ENCODE measurements at regions not wholly inside any gene's neighbourhood (a gene's known extent, or its start where the extent isn't known, plus 50 kb on each side); places are given as distances from the start of the nearest gene placed in this dataset.

DNA sequence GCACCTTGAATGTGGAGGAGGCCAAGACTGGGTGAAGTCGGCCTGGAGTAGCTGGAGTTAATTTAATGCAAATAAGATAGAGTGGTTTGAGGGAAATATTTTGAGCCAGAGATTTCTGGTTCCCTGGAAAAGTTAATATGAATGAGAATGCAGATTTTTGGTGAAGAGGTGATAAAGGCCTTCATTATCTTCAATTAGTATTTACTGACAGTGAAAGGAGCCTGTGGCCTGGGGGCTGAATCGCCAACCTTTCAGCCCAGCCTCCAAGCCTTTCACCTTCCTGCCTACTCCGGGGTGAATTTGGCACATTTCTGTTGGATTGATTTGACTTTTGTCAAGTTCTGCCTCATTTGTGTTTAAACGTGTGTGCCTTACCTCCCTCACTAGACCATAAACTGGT lies 147.8 kb downstream of the SOX2 start:
- DNase-seq (ENCODE audit: low spot score): no peak

DNA sequence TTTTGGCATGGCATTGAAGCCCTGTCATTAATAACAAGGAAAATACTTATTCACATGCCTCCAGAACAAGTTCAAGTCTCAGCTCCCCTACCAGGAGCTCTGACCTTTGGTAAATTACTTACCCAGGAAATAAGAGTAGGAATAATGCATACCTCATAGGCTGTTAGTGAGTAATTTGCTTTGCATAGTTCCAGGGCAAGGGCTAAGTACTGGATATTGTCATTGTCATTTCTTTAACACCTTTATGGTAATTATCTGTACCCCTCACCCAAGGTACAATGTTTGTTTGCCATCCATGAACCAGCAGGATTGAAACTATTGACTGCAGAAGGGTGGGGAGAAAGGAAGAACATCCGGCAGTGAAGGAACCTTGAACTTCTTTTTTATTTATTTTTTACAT lies 148.5 kb downstream of the SOX2 start:
- DNase-seq (ENCODE audit: low spot score): no peak

DNA sequence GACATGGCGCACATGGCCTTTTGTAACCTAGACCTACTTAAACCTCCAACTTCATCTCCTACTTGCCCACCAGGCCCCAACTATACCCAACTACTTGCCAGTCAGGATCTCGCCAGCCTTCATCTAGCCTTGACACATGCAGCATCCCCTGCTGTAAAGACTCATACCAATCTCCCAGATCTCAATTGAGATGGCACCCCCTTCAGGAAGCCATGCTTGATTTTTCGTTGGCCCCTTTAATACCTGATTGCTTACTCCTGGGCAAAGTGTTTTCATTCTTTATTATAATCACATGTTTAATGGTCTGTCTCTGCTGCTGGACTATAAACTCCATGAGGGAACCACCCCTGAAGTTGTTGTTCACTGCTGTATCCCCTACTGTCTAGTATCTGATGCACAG lies 150.8 kb downstream of the SOX2 start:
- DNase-seq (ENCODE audit: low spot score): no peak

DNA sequence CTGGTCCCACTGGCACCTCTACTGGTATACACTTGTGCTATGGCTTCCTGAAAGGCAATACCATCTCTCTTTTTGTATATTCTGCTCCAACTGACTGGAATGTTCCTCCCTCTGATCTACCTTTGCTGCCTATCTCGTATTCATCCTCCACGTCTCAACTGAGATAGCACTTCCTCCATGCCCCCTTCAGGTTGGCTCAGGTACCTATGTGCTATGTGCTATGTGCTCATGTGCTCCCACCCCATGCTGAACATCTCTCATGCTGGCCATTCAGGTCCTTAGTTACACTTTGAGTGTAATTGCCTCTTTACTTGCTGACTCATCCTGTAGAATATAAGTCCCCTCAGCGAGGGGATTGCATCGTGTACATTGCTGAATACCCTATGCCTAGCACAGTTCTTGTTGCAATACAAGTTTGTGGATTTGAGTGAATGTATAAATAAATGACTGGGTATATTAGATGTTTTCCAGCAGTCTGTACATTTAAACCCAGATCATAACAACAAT lies 156.9 kb downstream of the SOX2 start:
- no peak for DNase-seq (ENCODE audit: low spot score)

DNA sequence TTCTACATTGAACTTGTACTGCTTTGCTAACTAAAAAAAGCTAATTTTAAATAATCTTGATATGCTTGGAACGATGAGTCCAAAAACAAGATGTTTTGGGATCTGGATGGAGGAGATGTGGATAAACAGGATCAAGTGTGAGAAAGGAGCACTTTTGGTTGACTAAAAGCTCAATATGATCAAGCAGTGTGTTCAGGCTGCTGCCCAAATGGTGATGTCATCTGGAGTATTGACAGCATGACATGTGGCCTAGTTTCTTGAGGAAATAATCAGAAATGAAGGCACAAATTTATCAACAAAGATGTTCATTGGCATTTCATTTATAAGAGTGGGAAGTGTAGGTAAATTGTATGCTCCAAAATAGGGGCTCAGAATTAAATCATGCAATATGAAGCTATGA lies 161.2 kb downstream of the SOX2 start:
- no peak for DNase-seq (ENCODE audit: low spot score)

DNA sequence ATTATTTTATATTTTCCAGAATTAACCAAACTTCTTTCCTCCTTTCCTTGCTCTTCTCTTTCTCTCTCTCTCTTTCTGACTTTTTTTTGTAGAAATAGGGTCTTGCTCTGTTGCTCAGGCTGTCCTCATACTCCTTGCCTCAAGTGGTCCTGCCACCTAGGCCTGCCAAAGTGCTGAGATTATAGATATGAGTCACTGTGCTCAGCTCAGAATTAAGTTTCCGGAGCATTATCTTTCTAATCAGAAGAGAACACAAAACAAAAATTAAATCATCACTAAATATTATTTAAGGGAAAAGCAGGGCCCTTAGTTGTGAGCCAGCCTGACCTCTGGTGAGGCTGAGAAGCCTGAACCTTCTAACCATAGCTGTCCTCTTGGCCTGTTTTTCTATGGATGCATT lies 168.2 kb downstream of the SOX2 start:
- no peak for DNase-seq (ENCODE audit: low spot score)

DNA sequence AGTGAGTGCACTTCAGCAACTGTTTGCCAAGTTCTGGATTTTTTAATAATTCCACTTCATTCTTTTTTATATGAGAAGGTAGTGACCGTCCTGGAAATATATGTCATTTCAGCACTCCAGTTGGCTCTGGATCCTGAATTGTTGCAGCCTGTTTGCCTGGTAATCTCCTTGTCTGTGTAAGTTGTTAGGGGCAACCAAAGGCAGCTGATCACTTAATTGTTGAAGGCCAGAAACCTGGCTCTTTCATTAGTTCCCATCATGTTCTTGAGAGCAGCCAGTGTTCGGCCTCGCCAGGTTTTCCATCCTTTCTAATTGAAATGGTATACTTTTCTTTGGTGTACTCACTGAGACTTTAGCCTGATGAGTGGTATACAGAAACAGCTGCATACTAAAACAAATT lies 168.6 kb downstream of the SOX2 start:
- DNase-seq (ENCODE audit: low spot score): no peak

DNA sequence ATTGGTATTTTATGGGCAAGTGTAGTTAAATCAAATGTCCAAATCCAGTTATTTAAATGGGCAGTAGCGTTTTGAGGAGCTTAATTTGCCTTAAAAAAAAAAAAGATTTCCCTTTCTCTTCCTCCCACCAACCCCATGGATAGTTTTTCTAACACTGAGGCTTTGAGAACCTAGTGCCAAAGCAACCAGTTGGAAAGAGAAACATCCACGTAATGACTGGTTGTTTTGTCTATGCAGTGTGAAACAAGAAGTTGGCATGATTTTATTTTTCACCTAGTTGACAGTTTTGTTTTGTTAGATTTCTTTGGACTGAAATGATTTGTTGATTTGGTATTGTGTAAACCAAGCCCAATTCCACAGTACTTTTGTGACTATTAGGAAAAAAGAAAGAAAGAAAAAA lies 170.0 kb downstream of the SOX2 start:
- DNase-seq (ENCODE audit: low spot score): no peak

DNA sequence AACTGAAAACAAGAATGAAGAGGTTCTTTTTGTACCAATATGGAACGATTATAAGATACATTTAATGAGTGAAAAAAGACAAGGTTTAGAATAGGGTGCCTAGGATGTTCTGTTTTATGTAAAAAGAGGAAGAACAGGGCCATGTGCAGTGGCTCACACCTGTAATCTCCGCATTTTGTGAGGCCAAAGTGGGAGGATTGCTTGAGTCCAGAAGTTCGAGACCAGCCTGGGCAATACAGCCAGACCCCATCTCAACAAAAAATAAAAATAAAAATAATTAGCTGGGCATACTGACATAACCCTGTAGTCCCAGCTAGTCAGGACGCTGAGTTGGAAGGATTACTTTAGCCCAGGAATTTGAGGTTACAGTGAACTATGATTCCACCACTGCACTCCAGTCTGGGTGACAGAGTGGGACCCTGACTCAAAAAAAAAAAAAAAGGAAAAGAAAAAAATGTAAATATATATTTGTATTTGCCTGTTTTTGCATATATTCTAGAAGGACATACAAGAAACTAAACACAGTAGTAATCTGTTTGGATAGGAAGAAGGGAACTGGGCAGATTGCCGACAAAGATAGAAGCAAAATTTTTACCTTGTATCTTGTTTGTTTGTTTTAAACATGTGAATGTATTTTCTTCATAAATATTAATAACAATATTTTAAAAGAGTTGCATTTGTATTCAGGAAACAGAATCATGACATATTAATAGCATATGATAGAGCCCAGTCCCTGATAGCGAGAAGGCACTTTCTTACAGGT lies 174.3 kb downstream of the SOX2 start:
- DNase-seq (ENCODE audit: low spot score): no peak

DNA sequence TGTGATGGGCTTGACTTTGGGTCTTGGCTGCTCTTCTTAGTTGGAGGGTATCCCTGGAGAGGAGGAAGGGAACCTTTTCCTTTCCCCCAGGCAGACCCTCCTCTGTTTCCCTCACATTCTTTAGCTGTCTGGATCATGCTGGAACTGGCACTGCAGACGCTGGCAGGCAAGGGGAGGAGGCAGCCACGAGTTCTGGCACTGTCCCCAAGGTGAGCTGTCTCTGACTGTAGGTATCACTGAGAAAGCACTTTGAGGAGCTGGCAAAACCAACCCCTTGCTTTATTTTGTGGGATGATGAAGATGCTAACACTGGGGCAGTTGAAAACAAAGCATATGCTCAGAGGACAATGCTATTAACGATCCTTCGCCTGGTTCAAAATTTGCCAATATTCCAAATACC lies 175.0 kb downstream of the SOX2 start:
- DNase-seq (ENCODE audit: low spot score): no peak

DNA sequence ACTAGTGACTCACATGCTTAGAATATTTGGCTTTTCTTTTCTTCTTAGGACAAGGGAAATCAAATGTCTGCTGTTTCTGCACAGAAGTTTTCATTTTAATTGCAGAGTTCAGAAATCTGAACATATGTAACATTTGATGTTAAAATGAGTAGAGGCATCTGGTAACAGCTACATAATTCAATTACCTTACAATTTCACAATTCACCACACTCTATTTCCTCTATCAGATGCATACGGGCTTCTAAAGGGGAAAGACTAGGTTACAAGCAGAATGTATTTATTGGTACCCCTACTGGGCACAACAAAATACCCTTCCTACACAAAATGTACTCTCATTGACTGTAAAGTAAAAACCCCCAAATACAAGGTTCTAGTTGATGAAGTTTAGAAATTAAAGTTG lies 176.0 kb downstream of the SOX2 start:
- DNase-seq (ENCODE audit: low spot score): no peak

DNA sequence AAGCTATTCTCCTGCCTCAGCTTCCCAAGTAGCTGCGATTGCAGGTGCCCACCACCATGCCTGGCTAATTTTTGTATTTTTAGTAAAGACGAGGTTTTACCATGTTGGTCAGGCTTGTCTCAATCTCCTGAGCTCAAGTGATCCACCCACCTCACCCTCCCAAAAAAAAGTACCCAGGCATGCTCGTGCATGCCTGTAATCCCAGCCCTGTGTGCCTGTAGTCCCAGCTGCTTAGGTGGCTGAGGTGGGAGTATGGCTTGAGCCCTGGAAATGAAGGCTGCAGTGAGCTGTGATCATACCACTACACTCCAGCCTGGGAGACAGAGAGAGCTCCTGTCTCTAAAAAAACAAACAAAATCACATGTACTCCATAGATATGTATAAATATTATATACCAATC lies 176.5 kb downstream of the SOX2 start:
- no peak for DNase-seq (ENCODE audit: low spot score)

DNA sequence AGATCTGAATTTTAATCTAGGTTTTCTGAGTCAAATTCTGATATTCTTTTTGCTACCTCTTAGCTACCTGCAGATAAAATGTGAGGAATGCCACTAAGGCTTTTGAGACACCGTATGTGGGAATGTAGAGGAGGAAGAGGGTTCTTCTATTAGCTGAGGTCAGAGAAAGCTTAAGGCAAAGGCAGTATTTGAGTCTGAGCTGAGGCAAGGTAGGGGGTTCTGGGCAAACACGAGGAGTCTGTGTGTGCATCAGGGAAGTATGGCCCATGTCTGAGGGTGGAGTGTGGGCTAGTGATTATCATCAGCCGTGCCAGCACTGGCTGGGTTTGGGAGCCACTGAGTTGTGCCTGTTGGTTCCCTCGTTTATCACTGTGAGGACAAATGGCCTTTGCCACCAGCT lies 181.1 kb downstream of the SOX2 start:
- DNase-seq (ENCODE audit: low spot score): no peak

DNA sequence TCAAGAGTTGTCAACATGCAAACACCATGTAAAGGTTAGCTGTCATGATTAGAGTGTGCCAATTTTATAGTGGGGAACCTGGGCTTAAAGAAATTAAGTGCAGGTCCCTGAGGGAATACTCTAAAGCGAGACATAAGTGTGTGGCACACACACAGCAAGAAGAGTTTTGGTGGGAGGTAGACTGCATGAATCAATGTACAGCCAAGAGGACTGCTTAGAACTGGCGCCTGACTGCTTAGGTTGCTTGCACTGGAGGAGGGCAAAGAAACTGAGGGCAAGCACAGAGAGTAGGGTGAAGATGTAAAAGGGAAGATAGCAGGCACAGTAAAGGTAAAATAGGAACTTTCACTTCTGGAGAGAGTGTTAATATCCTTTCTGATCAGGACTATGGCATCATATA lies 184.9 kb downstream of the SOX2 start:
- DNase-seq (ENCODE audit: low spot score): no peak

DNA sequence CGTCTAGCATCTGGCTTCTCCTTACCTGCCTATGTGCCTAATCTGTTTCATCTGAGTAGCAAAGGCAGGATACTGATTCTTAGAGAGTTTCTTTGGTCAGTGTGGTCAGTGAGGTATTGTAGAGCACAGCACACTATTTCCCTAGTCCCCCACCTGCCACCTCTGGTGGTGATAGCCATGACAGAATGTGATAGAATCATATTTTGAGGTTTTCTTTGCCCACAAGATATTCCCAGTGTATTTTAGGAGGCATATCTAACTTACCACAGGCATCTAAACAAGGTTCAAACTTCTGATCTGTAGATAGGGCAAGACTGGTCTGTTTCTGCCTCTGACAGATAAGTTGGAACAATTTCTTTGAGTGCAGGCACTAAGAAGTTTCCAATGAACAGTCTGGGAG lies 188.0 kb downstream of the SOX2 start:
- DNase-seq (ENCODE audit: low spot score): no peak

DNA sequence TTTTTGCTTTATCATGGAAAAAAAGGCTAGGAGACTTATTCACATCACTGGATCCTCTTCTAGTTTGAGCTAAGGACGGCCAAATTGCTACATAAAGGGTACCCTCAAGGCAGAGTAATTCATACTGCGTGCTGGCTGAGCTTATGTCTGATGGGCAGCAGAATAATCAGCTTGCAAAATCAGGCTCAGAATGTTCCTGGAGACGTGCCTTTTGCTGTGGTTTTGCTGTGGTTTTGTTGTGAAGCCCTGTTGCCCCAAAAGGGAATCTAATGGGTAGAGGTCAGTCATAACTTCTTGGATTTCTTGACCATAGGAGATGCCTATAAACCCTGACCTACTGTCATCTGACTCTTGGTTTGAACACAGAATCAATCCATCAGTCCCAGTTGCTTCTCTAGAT lies 189.9 kb downstream of the SOX2 start:
- DNase-seq (ENCODE audit: low spot score): no peak

DNA sequence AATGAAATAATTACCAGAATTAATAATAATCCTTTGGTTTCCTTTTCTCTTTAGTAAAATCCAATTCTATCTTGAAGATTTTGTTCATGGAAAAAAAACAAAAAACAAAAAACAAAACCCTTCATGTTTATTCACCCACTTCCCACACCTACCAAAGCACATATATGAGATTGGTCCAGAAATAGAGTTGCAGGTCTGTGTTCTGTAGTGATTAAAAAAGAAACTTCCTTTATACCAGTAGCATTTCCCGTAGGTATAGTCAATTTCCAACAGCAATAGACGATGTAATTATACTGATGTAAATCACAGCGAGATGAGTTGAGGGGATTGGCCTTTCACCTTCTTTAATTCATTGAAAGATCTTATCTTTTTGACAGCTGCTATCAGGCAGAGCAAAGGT lies 194.6 kb downstream of the SOX2 start:
- no peak for DNase-seq (ENCODE audit: low spot score)

DNA sequence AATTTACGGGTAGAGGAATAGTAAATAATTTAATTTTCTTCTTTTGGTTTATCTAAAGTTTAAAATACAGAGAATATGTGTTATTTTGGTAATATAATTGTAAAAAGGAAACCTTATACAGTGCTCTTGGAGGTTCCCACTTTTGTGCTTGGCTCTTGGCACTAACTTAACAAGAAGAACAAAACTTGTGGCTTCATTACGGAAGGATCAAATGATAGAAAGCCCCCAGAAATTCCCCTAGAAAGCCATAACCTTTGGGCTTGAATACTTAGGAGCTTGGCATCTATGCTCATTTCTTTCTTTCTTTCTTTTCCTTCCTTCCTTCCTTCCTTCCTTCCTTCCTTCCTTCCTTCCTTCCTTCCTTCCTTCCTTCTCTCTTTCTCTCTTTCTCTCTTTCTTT lies 197.5 kb downstream of the SOX2 start:
- no peak for DNase-seq (ENCODE audit: low spot score)

DNA sequence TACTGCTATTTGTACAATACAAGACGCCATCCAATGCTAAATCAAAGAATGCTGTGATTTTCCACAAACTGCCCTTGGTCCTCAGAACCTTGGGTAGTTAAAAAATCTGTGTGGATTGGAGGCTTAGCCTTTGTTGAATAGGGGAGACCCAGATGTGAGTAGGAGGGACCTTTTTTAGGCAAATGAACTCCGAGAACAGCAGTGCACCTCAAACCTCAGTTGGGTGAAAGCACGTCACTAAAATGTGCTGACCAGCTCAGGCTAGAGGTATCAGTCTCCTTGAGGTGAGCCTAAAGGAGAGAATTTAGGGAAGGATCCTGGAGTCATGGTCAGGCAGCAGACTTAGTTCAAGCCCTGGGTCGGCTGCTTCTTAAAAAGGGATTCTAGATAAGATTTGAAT lies 200.7 kb downstream of the SOX2 start:
- DNase-seq (ENCODE audit: low spot score): no peak

DNA sequence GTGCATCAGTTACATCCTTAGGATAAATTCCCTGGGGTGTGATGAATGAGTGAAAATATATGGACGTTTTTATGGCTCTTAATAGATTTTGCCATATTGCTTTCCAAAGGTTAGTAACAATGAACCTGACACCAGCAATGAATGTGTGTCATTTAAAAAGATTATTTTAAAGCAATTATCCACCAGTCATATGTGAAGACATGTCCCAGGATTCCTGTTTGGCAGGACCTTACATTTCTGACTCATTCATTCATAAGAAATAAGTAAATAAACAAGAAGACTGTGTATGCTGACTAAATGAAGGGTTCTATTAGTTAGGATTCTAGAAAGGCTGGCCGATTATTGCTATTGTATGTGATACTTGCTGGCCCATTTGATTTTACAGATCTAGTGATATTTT lies 201.5 kb downstream of the SOX2 start:
- DNase-seq (ENCODE audit: low spot score): no peak

DNA sequence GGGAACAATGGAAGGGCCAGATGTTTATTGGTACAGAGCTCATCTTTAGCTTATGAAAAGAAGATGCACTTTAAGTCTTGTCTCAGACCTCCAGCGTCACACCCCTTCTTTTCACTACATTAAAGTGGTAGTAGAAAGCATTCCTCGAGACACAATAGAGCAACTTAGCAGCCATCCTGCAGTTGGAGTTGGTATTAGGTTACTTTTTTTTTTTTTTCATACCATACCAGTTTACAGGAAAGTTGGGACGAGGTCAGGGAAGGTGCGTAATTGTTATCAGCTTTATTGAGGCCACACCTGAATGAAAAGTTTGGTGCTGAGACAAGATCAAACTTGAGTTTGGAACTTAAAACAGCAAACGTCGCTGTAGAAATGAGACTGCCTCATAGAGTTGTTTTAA lies 203.8 kb downstream of the SOX2 start:
- no peak for DNase-seq (ENCODE audit: low spot score)

DNA sequence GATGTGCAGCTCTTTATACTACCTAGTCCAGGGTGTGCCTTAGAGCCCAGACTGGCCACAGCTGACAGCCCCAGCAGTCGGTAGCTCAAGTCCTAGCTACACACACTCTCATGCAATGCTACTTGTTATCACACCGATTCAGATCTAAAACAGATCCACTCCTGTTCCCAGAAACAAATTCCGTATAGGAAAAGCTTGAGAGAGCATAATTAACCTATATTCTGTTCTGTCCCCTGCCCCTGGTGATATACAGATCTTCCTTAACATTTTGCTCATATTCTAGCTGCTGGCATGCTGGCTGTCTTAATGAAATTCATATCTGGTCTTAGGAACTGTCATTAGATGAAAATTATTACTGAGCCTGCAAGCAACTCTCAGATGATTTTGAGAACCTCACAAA lies 204.3 kb downstream of the SOX2 start:
- DNase-seq (ENCODE audit: low spot score): no peak

DNA sequence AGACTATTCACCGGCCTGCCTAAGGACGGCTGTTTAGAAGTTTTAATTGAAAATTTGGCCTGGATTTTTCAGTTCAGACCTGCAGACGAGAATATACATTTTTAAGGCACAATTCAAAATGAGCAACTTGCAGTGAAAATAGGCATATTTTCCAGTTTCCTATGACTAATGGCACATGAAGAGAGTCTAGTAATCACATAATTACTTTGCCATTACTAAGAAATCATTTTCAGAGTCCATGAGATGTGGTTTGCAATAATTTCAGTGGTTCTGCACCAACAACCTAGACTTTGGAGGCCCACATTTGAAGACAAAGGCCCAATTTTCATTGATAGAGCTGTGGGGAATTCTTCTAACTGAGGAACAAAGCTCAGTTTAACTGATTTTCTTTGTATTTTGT lies 205.3 kb downstream of the SOX2 start:
- no peak for DNase-seq (ENCODE audit: low spot score)

DNA sequence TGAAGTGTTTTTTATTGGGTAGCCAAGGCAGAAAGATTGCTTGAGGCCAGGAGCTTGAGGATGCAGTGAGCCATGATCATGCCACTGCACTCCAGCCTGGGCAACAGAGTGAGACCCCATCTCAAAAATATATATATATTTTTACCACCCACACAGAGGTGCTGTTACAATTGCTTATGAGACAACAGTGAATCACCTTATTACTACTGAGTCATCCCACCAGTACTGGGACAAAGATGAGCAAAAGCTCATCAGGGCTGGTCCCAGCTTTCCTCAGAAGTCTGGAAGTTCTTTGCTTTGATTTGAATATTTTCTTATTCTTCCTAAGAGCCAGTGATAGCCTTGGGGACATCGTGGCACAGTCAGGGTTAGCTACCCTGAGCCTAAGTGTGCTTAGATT lies 207.7 kb downstream of the SOX2 start:
- no peak for DNase-seq (ENCODE audit: low spot score)

DNA sequence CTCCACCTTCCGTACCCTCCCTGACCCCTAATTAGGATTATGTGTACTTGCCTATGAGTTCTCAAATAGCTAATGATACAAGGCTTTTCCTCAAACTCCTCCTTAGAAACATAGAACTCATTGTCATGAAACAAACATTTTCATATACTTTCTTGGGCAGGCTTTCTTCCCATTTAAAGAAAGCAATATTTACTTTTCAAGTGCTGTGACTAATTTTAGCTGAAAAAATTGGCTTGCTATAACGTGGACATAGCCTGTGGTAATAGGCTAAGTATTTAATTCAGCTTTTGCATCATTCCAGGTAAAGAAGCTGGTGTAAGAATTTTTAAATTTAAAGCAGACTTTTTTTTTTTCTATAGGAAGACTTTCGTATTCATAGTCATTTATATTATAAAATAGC lies 208.7 kb downstream of the SOX2 start:
- no peak for DNase-seq (ENCODE audit: low spot score)

Measured in hematopoietic multipotent progenitor cell treated with erythropoietin and hydrocortisone succinate and interleukin-3 and kit ligand, for 15 days (in vitro differentiated cells).